IMR-90 (cell line): ENCODE measurements at regions not wholly inside any gene's neighbourhood (a gene's known extent, or its start where the extent isn't known, plus 50 kb on each side); places are given as distances from the start of the nearest gene placed in this dataset.

ENCODE experiments used
- ATAC-seq: fragments of 200-7000 bp; cut with Tn5 transposase; 2 replicates; pipeline ENCODE4 v1.9.1; 2020; ENCODE audit warnings: low read depth, mild to moderate bottlenecking, moderate library complexity
- BruUV-seq: library from RNA; stranded (reverse); fragments of 400-500 nt; replicated peaks from 2 replicates; lab custom pipeline; 2021; lab: Mats Ljungman, UMichigan
- CTCF ChIA-PET: fragments of 300-600 bp; formaldehyde crosslinking; extraction: SDS; loops from one replicate; lab custom pipeline; 2021; ENCODE audit warnings: antibody characterized with exemption; lab: Yijun Ruan, JAX
- POLR2A ChIA-PET: fragments of 300-600 bp; sonication (Branson Sonifier 250); formaldehyde crosslinking; loops from one replicate; lab custom pipeline; 2022; ENCODE audit warnings: antibody characterized with exemption; ENCODE audit not compliant: unreplicated experiment; lab: Charles Lee
- DNase-seq: peaks from one replicate; pipeline ENCODE4 v3.0.0; 2013
- H2AFZ ChIP-seq: replicated peaks from 2 replicates; pipeline ENCODE3; 2013; ENCODE audit warnings: low read length, mild to moderate bottlenecking; ENCODE audit not compliant: poor library complexity
- H2AK5ac ChIP-seq: 2 replicates; pipeline ENCODE4 v1.6.1; 2013; ENCODE audit warnings: low read depth, low read length, inconsistent platforms
- H2AK9ac ChIP-seq: replicated peaks from 2 replicates; pipeline ENCODE3; 2013; ENCODE audit warnings: mild to moderate bottlenecking, low read depth, low read length, moderate library complexity; ENCODE audit not compliant: poor library complexity
- H2BK120ac ChIP-seq: 2 replicates; pipeline ENCODE4 v1.6.1; 2013; ENCODE audit warnings: low read depth, low read length, inconsistent platforms
- H2BK15ac ChIP-seq: 3 replicates; pipeline ENCODE4 v1.6.1; 2013; ENCODE audit warnings: low read depth, low read length, inconsistent platforms
- H2BK20ac ChIP-seq: 2 replicates; pipeline ENCODE4 v1.6.1; 2013; ENCODE audit warnings: low read depth, mild to moderate bottlenecking, inconsistent platforms, low read length, moderate library complexity
- H2BK5ac ChIP-seq: 2 replicates; pipeline ENCODE4 v1.6.1; 2013; ENCODE audit warnings: mild to moderate bottlenecking, low read depth, low read length, inconsistent platforms; ENCODE audit not compliant: poor library complexity, severe bottlenecking
- H3K14ac ChIP-seq: replicated peaks from 2 replicates; pipeline ENCODE4 v1.6.1; 2013; ENCODE audit warnings: low read depth, low read length, inconsistent platforms
- H3K18ac ChIP-seq: 2 replicates; pipeline ENCODE4 v1.6.1; 2013; ENCODE audit warnings: low read depth, low read length, control low read depth
- H3K23ac ChIP-seq: 2 replicates; pipeline ENCODE4 v1.6.1; 2013; ENCODE audit warnings: low read depth, low read length, inconsistent platforms
- H3K27ac ChIP-seq: 2 replicates; pipeline ENCODE4 v1.5.1; 2013; ENCODE audit warnings: mild to moderate bottlenecking, control low read depth, low read length; ENCODE audit not compliant: insufficient read depth
- H3K27me3 ChIP-seq: 2 replicates; pipeline ENCODE4 v1.6.1; 2013; ENCODE audit warnings: low read length; ENCODE audit not compliant: control insufficient read depth, insufficient read depth
- H3K36me3 ChIP-seq: 2 replicates; pipeline ENCODE4 v1.6.1; 2013; ENCODE audit warnings: low read length, mixed read lengths; ENCODE audit not compliant: control insufficient read depth, insufficient read depth
- H3K4ac ChIP-seq: 2 replicates; pipeline ENCODE4 v1.6.1; 2013; ENCODE audit warnings: low read depth, low read length, inconsistent platforms
- H3K4me1 ChIP-seq: 2 replicates; pipeline ENCODE4 v1.6.1; 2013; ENCODE audit warnings: low read length, mixed read lengths; ENCODE audit not compliant: control insufficient read depth, insufficient read depth
- H3K4me2 ChIP-seq: 2 replicates; pipeline ENCODE4 v1.6.1; 2013; ENCODE audit warnings: low read depth, mild to moderate bottlenecking, control low read depth, low read length, moderate library complexity
- H3K4me3 ChIP-seq: 2 replicates; pipeline ENCODE4 v1.5.1; 2013; ENCODE audit warnings: low read depth, mild to moderate bottlenecking, control low read depth, low read length, moderate library complexity; ENCODE audit not compliant: insufficient read depth
- H3K56ac ChIP-seq: 2 replicates; pipeline ENCODE4 v1.6.1; 2013; ENCODE audit warnings: low read length, inconsistent platforms; ENCODE audit not compliant: insufficient read depth; ENCODE audit errors: extremely low read depth
- H3K79me1 ChIP-seq, 2 experiments: 2 replicates each; pipeline ENCODE4 v1.6.1; 2013; ENCODE audit warnings: low read length in 2 of 2, inconsistent platforms in 1 of 2, low read depth in 1 of 2
- H3K9ac ChIP-seq: 2 replicates; pipeline ENCODE4 v1.6.1; 2013; ENCODE audit warnings: low read depth, low read length, control low read depth
- H3K9me1 ChIP-seq: 2 replicates; pipeline ENCODE4 v1.6.1; 2013; ENCODE audit warnings: low read length, inconsistent platforms; ENCODE audit not compliant: insufficient read depth
- H3K9me3 ChIP-seq: 2 replicates; pipeline ENCODE4 v1.6.1; 2013; ENCODE audit warnings: low read length; ENCODE audit not compliant: control insufficient read depth, insufficient read depth
- H4K20me1 ChIP-seq: 2 replicates; pipeline ENCODE4 v1.6.1; 2013; ENCODE audit warnings: low read length, inconsistent platforms; ENCODE audit not compliant: insufficient read depth
- H4K5ac ChIP-seq: 2 replicates; pipeline ENCODE4 v1.6.1; 2013; ENCODE audit warnings: mild to moderate bottlenecking, low read depth, low read length, control low read depth
- H4K8ac ChIP-seq, 2 experiments: 2 replicates each; pipeline ENCODE4 v1.6.1; 2013; ENCODE audit warnings: low read depth in 2 of 2, low read length in 2 of 2, control low read depth in 1 of 2, inconsistent platforms in 1 of 2
- H4K91ac ChIP-seq: 2 replicates; pipeline ENCODE4 v1.6.1; 2013; ENCODE audit warnings: low read depth, low read length, inconsistent platforms; ENCODE audit not compliant: insufficient read depth
- BHLHE40 ChIP-seq: fragments of 150-350 bp; IDR thresholded peaks from 2 replicates; pipeline ENCODE4 v1.6.1; 2016; ENCODE audit warnings: mild to moderate bottlenecking, low read depth, low read length
- CEBPB ChIP-seq: IDR thresholded peaks from 2 replicates; pipeline ENCODE4 v1.6.1; 2012; ENCODE audit warnings: low read depth, low read length, improper control_type of control experiment
- CHD1 ChIP-seq: IDR thresholded peaks from 2 replicates; pipeline ENCODE4 v1.6.1; 2012; ENCODE audit warnings: low read depth, low read length, improper control_type of control experiment
- FOS ChIP-seq: fragments of 150-350 bp; IDR thresholded peaks from 2 replicates; pipeline ENCODE4 v1.6.1; 2016; ENCODE audit warnings: low read depth, low read length
- MAFK ChIP-seq: IDR thresholded peaks from 2 replicates; pipeline ENCODE4 v1.6.1; 2012; ENCODE audit warnings: low read depth, low read length, improper control_type of control experiment
- MAZ ChIP-seq: IDR thresholded peaks from 2 replicates; pipeline ENCODE4 v1.6.1; 2012; ENCODE audit warnings: low read depth, mild to moderate bottlenecking, low read length, improper control_type of control experiment, moderate library complexity, borderline replicate concordance
- MXI1 ChIP-seq: IDR thresholded peaks from 2 replicates; pipeline ENCODE4 v1.6.1; 2012; ENCODE audit warnings: low read depth, mild to moderate bottlenecking, low read length, moderate library complexity, borderline replicate concordance
- NFE2L2 ChIP-seq: fragments of 150-350 bp; IDR thresholded peaks from 2 replicates; pipeline ENCODE4 v1.6.1; 2016; ENCODE audit warnings: low read depth, mild to moderate bottlenecking, low read length
- POLR2A ChIP-seq: IDR thresholded peaks from 2 replicates; pipeline ENCODE4 v1.6.1; 2012; ENCODE audit warnings: mild to moderate bottlenecking, low read depth, low read length
- RAD21 ChIP-seq: IDR thresholded peaks from 2 replicates; pipeline ENCODE4 v1.6.1; 2012; ENCODE audit warnings: low read length, improper control_type of control experiment
- RCOR1 ChIP-seq: IDR thresholded peaks from 2 replicates; pipeline ENCODE4 v1.6.1; 2012; ENCODE audit warnings: mild to moderate bottlenecking, low read length, improper control_type of control experiment; ENCODE audit not compliant: insufficient replicate concordance
- RFX5 ChIP-seq: IDR thresholded peaks from 2 replicates; pipeline ENCODE4 v1.8.0; 2012; ENCODE audit warnings: low read depth, mild to moderate bottlenecking, low read length, moderate library complexity
- SMC3 ChIP-seq: fragments of 150-350 bp; IDR thresholded peaks from 2 replicates; pipeline ENCODE4 v1.6.1; 2016; ENCODE audit warnings: low read depth, mild to moderate bottlenecking, antibody characterized with exemption, low read length, moderate library complexity
- WGBS, 2 experiments: methylation state at CpG; one replicate each; pipeline versions ENCODE4 v1.1.5 to v1.1.7; 2013; ENCODE audit warnings: missing lambda C conversion rate in 2 of 2; ENCODE audit not compliant: insufficient read length in 1 of 2; ENCODE audit errors: extremely low coverage in 2 of 2; 5-methylcytosine and 5-hydroxymethylcytosine counted together
- dilution Hi-C: fragments of 300-500 bp; cut with HindIII; formaldehyde crosslinking; loops from one replicate; pipeline ENCODE4 v1.14.3; 2018; ENCODE audit warnings: low sequenced_read_pairs; ENCODE audit not compliant: unreplicated experiment
- in situ Hi-C: fragments of 300-500 bp; cut with MboI; formaldehyde crosslinking; loops from 3 replicates; pipeline ENCODE4 v1.14.3; 2019; ENCODE audit warnings: low sequenced_read_pairs, inconsistent platforms, mixed read lengths
- intact Hi-C: fragments of 100-400 bp; cut with micrococcal nuclease; formaldehyde crosslinking; loops from 2 replicates; pipeline ENCODE4 v1.10.0; 2022
- TF ChIP-seq, protein P1 (sequence below): conservative IDR thresholded peaks from 2 replicates; pipeline ENCODE4 v1.5.1; 2012; ENCODE audit warnings: mild to moderate bottlenecking, low read depth, low read length, improper control_type of control experiment
- TF ChIP-seq, protein P2 (sequence below): fragments of 150-350 bp; IDR thresholded peaks from 2 replicates; pipeline ENCODE4 v1.6.1; 2017; ENCODE audit warnings: mild to moderate bottlenecking, antibody characterized with exemption, low read length, low read depth
- TF ChIP-seq, protein P3 (sequence below): fragments of 150-350 bp; IDR thresholded peaks from 2 replicates; pipeline ENCODE4 v1.6.1; 2016; ENCODE audit warnings: low read depth, mild to moderate bottlenecking, low read length, moderate library complexity, borderline replicate concordance

DNA sequence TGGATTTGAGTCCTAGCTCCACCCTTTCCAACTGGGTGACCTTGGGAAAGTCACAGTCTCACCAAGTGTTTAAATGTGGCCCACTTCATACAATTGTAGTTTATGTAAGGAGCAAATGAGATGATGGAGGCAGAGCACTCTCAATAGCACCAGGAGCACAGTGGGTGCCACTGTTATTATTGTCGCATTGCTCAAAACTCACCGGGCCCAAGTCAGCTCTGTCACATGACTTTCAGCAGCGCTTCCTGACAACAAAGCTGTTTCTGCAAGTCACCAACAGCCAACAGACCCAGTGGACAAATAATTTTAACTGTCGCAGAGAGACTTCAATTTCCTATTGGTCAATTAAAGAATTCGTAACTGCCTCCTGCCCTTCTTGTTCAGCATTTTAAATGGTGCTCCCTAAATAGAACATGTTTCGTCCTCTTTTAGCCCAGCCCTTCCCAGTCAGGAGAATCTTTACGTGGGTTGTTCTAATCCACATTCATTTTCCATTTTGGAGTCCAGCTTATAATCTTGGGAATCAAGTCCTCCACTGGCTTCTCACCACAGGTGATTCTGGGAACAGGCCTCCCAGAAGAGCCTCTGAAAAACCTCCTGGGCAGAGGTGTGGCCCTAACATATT lies 415.6 kb upstream of the NPVF start:
- Histone ChIP-seq H4K91ac (no peak overlapping the region), H2AFZ (no peak overlapping the region), H3K56ac (no peak overlapping the region), H3K4me2 (no peak overlapping the region), H3K27me3 (no peaks in the 10 kb centered on the region; the same call in 1 of the 2 replicates), H3K36me3 (no peaks in the 10 kb centered on the region), H3K27ac (no peak overlapping the region), H2BK15ac (no peak overlapping the region), H4K8ac (no peak overlapping the region), H3K9me3 (no peaks in the 10 kb centered on the region), H3K18ac (no peak overlapping the region), H2BK5ac (no peak overlapping the region), H2AK9ac (no peak overlapping the region), H4K20me1 (no peaks in the 10 kb centered on the region), H3K4me1 (no peaks in the 10 kb centered on the region), H3K14ac (no peak overlapping the region), H2AK5ac (no peak overlapping the region), H3K4ac (no peak overlapping the region), H3K9ac (no peak overlapping the region), H3K9me1 (no peaks in the 10 kb centered on the region), H3K4me3 (no peak overlapping the region), H3K23ac (no peak overlapping the region), H2BK20ac (no peak overlapping the region), H2BK120ac (no peak overlapping the region), H3K79me1 (no peaks in the 10 kb centered on the region), H4K5ac (no peak overlapping the region)
- ATAC-seq (no peak), DNase-seq (no peak)
- in situ Hi-C loops, result no loop called here
- 100% methylated on average over 3 of the region's 7 CpGs; no CpG with 5 or more reads in 1 of the 2 experiments for WGBS, 2 experiments
- POLR2A ChIA-PET, result no interaction called here
- intact Hi-C loops, result no loop called here
- dilution Hi-C loops, result no loop called here
- no peak for TF ChIP-seq CEBPB
- no peak for TF ChIP-seq RAD21
- TF ChIP-seq SMC3, result no peak
- no peak for TF ChIP-seq MXI1
- TF ChIP-seq, protein P1, sequence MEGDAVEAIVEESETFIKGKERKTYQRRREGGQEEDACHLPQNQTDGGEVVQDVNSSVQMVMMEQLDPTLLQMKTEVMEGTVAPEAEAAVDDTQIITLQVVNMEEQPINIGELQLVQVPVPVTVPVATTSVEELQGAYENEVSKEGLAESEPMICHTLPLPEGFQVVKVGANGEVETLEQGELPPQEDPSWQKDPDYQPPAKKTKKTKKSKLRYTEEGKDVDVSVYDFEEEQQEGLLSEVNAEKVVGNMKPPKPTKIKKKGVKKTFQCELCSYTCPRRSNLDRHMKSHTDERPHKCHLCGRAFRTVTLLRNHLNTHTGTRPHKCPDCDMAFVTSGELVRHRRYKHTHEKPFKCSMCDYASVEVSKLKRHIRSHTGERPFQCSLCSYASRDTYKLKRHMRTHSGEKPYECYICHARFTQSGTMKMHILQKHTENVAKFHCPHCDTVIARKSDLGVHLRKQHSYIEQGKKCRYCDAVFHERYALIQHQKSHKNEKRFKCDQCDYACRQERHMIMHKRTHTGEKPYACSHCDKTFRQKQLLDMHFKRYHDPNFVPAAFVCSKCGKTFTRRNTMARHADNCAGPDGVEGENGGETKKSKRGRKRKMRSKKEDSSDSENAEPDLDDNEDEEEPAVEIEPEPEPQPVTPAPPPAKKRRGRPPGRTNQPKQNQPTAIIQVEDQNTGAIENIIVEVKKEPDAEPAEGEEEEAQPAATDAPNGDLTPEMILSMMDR, result no peak
- TF ChIP-seq CHD1, result no peak
- no peak for TF ChIP-seq RFX5
- no peak for TF ChIP-seq NFE2L2
- TF ChIP-seq MAFK, result no peak
- TF ChIP-seq, protein P2, sequence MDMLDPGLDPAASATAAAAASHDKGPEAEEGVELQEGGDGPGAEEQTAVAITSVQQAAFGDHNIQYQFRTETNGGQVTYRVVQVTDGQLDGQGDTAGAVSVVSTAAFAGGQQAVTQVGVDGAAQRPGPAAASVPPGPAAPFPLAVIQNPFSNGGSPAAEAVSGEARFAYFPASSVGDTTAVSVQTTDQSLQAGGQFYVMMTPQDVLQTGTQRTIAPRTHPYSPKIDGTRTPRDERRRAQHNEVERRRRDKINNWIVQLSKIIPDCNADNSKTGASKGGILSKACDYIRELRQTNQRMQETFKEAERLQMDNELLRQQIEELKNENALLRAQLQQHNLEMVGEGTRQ, result no peak
- TF ChIP-seq MAZ, result no peak
- TF ChIP-seq, protein P3, sequence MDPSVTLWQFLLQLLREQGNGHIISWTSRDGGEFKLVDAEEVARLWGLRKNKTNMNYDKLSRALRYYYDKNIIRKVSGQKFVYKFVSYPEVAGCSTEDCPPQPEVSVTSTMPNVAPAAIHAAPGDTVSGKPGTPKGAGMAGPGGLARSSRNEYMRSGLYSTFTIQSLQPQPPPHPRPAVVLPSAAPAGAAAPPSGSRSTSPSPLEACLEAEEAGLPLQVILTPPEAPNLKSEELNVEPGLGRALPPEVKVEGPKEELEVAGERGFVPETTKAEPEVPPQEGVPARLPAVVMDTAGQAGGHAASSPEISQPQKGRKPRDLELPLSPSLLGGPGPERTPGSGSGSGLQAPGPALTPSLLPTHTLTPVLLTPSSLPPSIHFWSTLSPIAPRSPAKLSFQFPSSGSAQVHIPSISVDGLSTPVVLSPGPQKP, result no peak
- no peak for TF ChIP-seq BHLHE40
- no peak for TF ChIP-seq RCOR1
- no peak for TF ChIP-seq POLR2A
- no peak for TF ChIP-seq FOS
- no TSS peak for BruUV-seq
- CTCF ChIA-PET, result no interaction called here
